Activated CD8-positive, alpha-beta T cell treated with anti-CD3 and anti-CD28 coated beads for 36 hours (primary cell): ENCODE measurements at regions not wholly inside any gene's neighbourhood (a gene's known extent, or its start where the extent isn't known, plus 50 kb on each side); places are given as distances from the start of the nearest gene placed in this dataset.
"Not testable (repeated sequence)": the region's sequence is repeated elsewhere in the genome, so short reads cannot be mapped to it uniquely, and the experiment has no call there.

Experiments used
- ATAC-seq: fragments of 200-7000 bp; cut with Tn5 transposase; one replicate; pipeline ENCODE4 v1.10.0; 2021; ENCODE audit warnings: mild to moderate bottlenecking, moderate library complexity
- CTCF ChIA-PET: fragments of 350-600 bp; sonication (Branson Sonifier 250); formaldehyde crosslinking; loops from one replicate; lab custom pipeline; 2021; ENCODE audit warnings: antibody characterized with exemption; lab: Charles Lee
- POLR2A ChIA-PET: fragments of 350-600 bp; sonication (Branson Sonifier 250); formaldehyde crosslinking; loops from one replicate; lab custom pipeline; 2021; ENCODE audit warnings: antibody characterized with exemption; lab: Charles Lee
- DNase-seq: peaks from one replicate; pipeline ENCODE4 v3.0.0-alpha.2; 2020
- H3K27ac Mint-ChIP-seq: one replicate; pipeline ENCODE4 v1.8.0; 2021; ENCODE audit warnings: mild to moderate bottlenecking, mixed read lengths
- H3K27me3 Mint-ChIP-seq: one replicate; pipeline ENCODE4 v1.8.0; 2021; ENCODE audit warnings: mixed read lengths
- H3K36me3 Mint-ChIP-seq: one replicate; pipeline ENCODE4 v1.8.0; 2021; ENCODE audit warnings: low read depth, mixed read lengths
- H3K4me1 Mint-ChIP-seq: one replicate; pipeline ENCODE4 v1.8.0; 2021; ENCODE audit warnings: low read depth, mixed read lengths
- H3K4me3 Mint-ChIP-seq: one replicate; pipeline ENCODE4 v1.8.0; 2021; ENCODE audit warnings: mild to moderate bottlenecking, moderate library complexity, mixed read lengths
- H3K9me3 Mint-ChIP-seq: one replicate; pipeline ENCODE4 v1.8.0; 2021; ENCODE audit warnings: mixed read lengths
- intact Hi-C: fragments of 100-400 bp; cut with micrococcal nuclease; formaldehyde crosslinking; loops from one replicate; pipeline ENCODE4 v1.10.0; 2022
- TF ChIP-seq, protein P1 (sequence below): fragments of 200-600 bp; IDR thresholded peaks from one replicate; pipeline ENCODE4 v1.8.0; 2022; ENCODE audit warnings: antibody characterized with exemption, mild to moderate bottlenecking

DNA sequence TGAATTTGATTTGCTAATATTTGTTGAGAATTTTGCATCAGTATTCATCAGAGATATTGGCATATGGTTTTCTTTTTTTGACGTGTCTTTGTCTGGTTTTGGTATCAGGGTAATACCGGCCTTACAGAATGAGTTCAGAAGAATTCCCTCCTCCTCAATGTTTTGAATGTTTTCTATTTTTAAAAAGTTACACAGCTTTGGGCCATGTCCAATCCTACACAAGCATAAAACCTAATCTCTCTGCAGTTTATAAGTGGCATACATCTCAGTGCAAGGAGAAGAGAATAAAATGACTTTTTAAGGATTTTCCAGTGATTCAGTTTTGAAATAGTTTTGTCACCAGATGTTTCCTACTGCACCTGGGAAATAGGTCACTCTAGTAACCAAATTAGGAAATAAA, 185.5 kb downstream of the COL12A1 start:
- no peak overlapping the region for H3K27ac Mint-ChIP-seq
- POLR2A ChIA-PET: no interaction called here
- intact Hi-C loops: no loop called here
- no peak overlapping the region for H3K4me3 Mint-ChIP-seq
- no peaks in the 10 kb centered on the region for H3K27me3 Mint-ChIP-seq
- peaks cover 10% of the 10 kb centered on the region for H3K9me3 Mint-ChIP-seq
- H3K4me1 Mint-ChIP-seq: no peaks in the 10 kb centered on the region
- CTCF ChIA-PET: no interaction called here
- H3K36me3 Mint-ChIP-seq: no peaks in the 10 kb centered on the region
- TF ChIP-seq, protein P1, sequence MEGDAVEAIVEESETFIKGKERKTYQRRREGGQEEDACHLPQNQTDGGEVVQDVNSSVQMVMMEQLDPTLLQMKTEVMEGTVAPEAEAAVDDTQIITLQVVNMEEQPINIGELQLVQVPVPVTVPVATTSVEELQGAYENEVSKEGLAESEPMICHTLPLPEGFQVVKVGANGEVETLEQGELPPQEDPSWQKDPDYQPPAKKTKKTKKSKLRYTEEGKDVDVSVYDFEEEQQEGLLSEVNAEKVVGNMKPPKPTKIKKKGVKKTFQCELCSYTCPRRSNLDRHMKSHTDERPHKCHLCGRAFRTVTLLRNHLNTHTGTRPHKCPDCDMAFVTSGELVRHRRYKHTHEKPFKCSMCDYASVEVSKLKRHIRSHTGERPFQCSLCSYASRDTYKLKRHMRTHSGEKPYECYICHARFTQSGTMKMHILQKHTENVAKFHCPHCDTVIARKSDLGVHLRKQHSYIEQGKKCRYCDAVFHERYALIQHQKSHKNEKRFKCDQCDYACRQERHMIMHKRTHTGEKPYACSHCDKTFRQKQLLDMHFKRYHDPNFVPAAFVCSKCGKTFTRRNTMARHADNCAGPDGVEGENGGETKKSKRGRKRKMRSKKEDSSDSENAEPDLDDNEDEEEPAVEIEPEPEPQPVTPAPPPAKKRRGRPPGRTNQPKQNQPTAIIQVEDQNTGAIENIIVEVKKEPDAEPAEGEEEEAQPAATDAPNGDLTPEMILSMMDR: no peak
- DNase-seq: no peak
- no peak for ATAC-seq

DNA sequence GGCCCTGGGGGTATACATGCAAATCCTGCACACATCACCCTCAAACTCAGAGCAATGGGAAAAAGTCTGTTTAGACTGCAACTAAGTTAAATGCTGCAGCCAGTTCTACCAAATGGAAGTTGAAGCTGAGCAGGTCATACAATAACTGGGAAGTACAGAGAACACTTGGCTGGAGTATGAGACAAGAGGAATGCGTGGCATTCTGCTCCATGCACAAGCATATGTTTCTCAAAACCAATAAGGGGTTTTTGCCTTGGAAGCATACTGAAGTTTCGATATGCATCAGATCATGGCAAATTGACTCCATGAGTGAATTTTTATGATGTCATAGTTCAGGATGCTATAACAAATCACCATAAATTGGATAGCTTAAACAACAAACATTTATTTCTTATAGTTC, 193.8 kb downstream of the COL12A1 start:
- TF ChIP-seq, protein P1: no peak
- ChIA-PET POLR2A (no interaction called here), CTCF (no interaction called here)
- no peak for ATAC-seq
- intact Hi-C loops: no loop called here
- H3K4me1 Mint-ChIP-seq: no peaks in the 10 kb centered on the region
- no peak overlapping the region for H3K4me3 Mint-ChIP-seq
- no peak overlapping the region for H3K27ac Mint-ChIP-seq
- H3K27me3 Mint-ChIP-seq: no peaks in the 10 kb centered on the region
- no peak for DNase-seq
- H3K36me3 Mint-ChIP-seq: no peaks in the 10 kb centered on the region
- peaks cover 5% of the 10 kb centered on the region for H3K9me3 Mint-ChIP-seq

DNA sequence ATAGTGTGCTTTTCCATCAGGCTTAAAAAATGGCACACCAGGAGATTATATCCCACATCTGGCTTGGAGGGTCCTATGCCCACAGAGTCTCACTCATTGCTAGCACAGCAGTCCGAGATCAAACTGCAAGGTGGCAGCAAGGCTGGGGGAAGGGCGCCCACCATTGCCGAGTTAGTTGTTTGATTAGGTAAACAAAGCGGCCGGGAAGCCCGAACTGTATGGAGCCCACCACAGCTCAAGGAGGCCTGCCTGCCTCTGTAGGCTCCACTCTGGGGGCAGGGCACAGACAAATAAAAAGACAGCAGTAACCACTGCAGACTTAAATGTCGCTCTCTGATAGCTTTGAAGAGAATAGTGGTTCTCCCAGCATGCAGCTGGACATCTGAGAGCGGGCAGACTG, 201.9 kb downstream of the COL12A1 start:
- H3K36me3 Mint-ChIP-seq, intact Hi-C loops, H3K4me1 Mint-ChIP-seq, POLR2A ChIA-PET, H3K27me3 Mint-ChIP-seq, DNase-seq, H3K9me3 Mint-ChIP-seq, ATAC-seq, H3K4me3 Mint-ChIP-seq, CTCF ChIA-PET, H3K27ac Mint-ChIP-seq: not testable (repeated sequence)

DNA sequence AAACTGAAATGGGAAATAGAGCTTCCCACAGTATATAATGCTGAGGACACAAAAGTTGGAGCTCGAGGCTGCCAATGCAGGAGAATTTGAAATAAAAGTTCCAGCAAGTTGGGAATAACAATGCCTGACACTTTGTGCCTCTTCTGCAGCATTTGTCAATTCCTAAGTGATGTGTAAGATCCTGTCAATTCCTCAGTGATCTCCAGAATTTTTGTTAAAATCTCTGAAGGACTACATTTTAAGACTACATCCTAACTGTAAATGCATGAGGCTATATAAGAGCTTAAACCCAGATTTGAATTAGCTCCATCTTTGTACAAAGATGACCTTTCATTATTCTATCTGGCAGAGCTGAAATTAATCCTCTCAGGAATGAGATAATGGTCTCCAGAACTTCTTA, 208.2 kb downstream of the COL12A1 start:
- intact Hi-C loops: no loop called here
- ChIA-PET POLR2A (no interaction called here), CTCF (no interaction called here)
- DNase-seq (no peak), ATAC-seq (no peak)
- no peaks in the 10 kb centered on the region for H3K27me3 Mint-ChIP-seq
- H3K36me3 Mint-ChIP-seq: no peaks in the 10 kb centered on the region
- H3K9me3 Mint-ChIP-seq: peaks cover 4% of the 10 kb centered on the region
- TF ChIP-seq, protein P1: no peak
- no peak overlapping the region for H3K4me3 Mint-ChIP-seq
- H3K4me1 Mint-ChIP-seq: no peaks in the 10 kb centered on the region
- no peak overlapping the region for H3K27ac Mint-ChIP-seq

DNA sequence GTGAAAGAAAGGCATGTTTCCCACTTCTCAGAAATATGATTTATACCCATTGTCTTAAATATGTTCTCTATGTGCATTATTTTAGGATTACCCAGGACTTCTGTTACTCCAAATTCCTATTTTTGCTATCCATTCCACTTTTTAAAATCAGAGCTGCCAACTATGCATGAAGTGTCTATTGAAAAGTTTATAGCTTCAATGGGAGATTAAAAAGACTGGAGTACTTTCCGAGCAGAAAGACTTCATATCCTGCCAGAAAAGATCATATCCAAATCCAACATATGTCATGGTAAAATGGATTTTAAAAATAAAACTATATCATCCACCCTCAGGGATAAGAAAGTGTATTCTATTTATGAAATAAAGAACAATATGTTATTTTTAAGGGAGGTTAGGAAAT, 212.7 kb downstream of the COL12A1 start:
- TF ChIP-seq, protein P1: no peak
- intact Hi-C loops: no loop called here
- no peak for DNase-seq
- Mint-ChIP-seq H3K27ac (no peak overlapping the region), H3K4me3 (no peak overlapping the region), H3K36me3 (no peaks in the 10 kb centered on the region), H3K27me3 (no peaks in the 10 kb centered on the region), H3K4me1 (no peaks in the 10 kb centered on the region), H3K9me3 (no peaks in the 10 kb centered on the region)
- CTCF ChIA-PET: no interaction called here
- ATAC-seq: no peak
- POLR2A ChIA-PET: no interaction called here
